ENCODE measurements at regions not wholly inside any gene's neighbourhood (a gene's known extent, or its start where the extent isn't known, plus 50 kb on each side); places are given as distances from the start of the nearest gene placed in this dataset.

GRCh38 chr11:8773916-8774539, 91.4 kb downstream of the RPL27A start:
- no peak for TF ChIP-seq ZKSCAN1 (IDR thresholded peaks at IDR 0.05; ENCODE audit: low read depth, low read length)
- no peak for TF ChIP-seq HMG20A (CRISPR knock-in tag; conservative IDR thresholded peaks at IDR 0.05)
- TF ChIP-seq ETV5 (CRISPR knock-in tag; IDR thresholded peaks at IDR 0.05; ENCODE audit: low read depth): no peak
- no peak for TF ChIP-seq TRIM25 (IDR thresholded peaks at IDR 0.05; ENCODE audit: borderline replicate concordance)

Measured in K562 (cell line).